ENCODE measurements at regions not wholly inside any gene's neighbourhood (a gene's known extent, or its start where the extent isn't known, plus 50 kb on each side); places are given as distances from the start of the nearest gene placed in this dataset.
"Not testable (repeated sequence)": the region's sequence is repeated elsewhere in the genome, so short reads cannot be mapped to it uniquely, and the experiment has no call there.

DNA sequence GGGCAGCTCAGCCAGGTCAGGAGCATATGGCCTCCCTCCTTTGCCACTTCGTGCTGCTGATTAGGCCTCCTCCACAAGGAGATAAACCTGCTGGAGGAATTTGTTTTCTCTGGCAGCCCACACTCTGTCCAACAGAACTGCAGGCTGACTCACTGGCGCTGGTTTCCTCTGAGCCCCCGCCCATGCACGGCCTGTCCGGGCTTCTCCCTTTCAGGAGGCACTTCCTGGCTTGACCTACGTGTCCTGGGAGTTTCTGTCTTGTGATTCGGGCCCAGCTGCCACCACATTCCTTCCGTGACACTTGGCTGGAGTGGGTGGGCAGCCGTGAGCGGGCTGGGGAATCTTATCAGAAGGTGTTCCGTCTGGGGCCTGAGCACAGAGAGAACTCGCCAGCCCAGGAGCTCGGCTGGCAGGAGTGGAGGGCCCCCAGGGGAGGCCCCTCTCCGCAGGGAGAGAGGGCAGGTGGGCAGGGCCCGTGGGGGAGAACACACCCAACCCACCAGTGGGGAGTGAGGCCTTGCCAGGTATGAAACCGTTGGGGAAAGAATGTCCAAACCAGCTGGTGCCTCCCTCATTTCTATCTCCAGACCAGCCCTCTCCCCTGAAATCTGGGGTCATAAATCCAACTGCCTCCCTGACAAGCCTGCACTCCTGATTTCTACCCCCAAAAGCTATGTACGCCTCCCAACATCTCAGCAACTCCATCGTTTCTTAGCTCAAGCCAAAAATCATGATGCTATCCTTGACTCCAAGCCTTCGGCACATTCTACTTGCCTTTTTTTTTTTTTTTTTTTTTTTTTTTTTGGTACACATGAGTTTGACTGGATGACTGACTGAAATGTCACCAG is 110.6 kb upstream of the MEF2A start:
- DNase-seq (ENCODE audit: low read depth in 4 of 4, low spot score in 2 of 4), result no peak

- no peak for DNase-seq (ENCODE audit: low read depth in 4 of 4, low spot score in 2 of 4)
Observed at GRCh38 chr15:99455789-99456160, 110.0 kb upstream of the MEF2A start.

- no peak for DNase-seq (ENCODE audit: low read depth in 4 of 4, low spot score in 2 of 4)
Observed at GRCh38 chr15:99464137-99464536, 101.6 kb upstream of the MEF2A start.

DNA sequence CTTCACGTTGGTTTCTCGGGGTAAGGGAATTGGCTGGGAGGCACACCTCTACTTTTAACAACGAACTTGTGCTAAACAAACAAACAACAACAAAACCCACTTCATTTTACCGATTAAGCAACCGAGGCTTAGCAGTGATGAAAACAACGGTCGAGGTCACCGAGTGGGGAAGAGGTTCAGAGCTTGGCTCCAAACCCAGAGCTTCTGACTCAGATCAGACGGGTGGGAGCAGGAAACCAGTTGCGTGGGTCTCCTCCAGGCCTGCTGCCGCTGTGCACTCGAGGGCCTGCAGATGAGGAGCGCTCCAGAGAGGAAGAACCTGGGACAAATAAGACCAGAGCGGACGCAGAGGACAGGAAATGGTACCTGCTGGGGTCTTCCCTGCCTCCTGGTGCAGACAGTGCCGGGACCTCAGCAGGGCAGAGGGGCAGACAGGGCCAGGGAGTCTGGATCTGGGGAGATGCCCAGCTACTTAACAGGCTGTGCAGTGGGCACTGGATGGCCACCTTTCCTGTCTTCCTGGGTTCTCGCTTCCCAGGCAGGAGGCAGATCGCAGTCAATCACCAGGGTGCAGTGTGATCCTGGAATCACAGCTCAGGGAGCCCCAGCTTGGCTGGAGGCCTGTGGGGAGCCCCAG is 99.0 kb upstream of the MEF2A start:
- no peak for DNase-seq (ENCODE audit: low read depth in 4 of 4, low spot score in 2 of 4)

DNA sequence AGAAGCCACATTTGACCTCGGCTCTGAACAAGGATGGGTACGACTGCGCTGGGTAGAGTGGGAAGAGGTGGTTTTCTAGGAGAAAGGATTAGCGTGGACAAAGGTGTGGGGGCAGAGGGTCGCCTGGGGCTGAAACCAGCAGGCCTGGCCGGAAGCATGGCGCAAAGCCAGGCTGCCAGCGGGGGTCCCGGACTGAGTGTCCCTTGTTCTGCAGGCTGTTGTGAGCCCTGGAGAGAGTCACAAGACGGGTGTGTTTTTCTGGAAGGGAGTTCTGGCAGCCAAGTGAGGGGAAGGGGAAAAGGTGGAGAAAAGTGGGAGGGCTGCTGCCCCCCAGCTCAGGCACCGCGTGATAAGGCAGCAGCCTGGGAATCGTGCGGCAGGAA is 98.5 kb upstream of the MEF2A start:
- DNase-seq (ENCODE audit: low read depth in 4 of 4, low spot score in 2 of 4), result no peak

GRCh38 chr15:99467853-99468464 is 97.8 kb upstream of the MEF2A start:
- DNase-seq (ENCODE audit: low read depth in 4 of 4, low spot score in 2 of 4), result no peak

GRCh38 chr15:99470204-99470603 is 95.6 kb upstream of the MEF2A start:
- not testable (repeated sequence) for DNase-seq (ENCODE audit: low read depth in 4 of 4, low spot score in 2 of 4)

DNA sequence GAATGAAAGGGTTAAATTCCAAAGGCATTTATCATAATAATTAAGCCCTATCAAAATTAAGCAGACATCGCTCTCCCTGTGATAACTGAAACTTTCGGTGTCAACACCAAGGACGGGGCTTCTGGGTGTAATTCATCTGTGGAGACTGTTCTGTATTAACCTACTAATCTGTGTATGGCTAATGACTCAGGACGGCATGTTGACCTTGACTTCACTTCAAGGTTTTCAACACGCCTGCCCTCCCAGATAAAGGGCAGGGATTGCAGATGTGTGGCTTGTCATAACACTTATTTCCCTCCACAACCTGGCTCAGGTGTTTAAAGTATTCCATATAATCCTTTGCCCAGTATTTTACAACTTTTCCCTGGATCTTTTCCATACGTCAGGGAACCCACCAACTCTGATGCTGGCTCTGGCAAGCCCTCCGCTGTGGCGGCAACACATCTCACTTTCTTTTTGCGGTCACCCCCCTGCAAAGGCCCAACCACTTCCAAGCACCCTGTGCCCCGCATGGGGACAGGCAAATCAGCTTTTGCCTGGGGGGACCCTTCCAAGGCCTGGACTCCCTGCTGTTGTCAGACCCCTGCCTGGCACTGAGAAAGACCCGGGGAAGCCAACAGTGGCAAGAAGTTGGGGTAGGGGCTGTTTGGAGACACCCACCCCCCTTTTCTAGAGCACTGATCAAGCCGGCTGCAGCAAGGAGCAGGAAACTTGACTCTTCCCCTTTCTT is 93.2 kb upstream of the MEF2A start:
- no peak for DNase-seq (ENCODE audit: low read depth in 4 of 4, low spot score in 2 of 4)

DNA sequence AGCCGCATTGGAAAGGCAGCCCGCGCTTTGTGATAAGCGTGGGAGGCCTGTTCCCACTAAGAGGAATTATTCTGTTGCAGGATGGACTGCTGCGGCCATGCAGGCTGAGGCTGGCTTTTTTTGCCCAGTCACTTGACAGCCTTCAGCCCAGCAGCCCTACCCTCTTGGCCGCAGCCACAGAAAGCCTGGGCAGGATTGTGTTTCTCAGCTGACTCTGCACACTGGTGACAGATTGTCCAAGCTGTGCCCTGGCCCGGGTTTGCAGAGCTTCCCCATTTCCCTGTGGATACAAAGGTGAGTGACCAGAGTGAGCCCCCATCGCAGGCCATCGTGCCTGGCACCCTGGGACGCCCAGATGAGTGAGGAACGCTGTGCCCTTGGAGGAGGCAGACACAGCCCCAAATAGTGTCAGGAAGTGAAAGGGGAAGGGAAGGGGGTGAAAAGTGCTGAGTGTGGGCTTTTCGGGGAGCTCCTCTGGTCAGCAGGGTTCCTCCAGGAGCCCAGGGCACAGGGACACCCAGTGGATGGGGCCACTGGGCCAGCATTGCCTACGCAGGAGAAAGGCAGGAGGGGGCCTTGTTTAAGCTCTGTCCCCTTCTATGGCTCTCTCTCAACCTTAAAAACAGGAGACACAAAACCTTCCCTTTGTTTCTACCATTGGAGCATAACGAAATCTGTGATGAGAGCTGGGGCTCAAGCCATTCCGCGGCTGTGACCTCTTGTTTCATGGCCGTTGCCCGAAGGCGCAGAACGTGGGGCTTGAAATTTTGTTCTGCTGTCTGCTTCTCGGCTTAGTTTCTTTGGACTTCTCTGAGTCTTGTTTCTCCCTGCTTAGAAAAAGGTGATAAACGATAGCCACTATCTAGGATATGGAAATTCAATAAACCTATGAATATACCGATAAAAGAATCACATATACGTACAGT is 91.5 kb upstream of the MEF2A start:
- no peak for DNase-seq (ENCODE audit: low read depth in 4 of 4, low spot score in 2 of 4)

- DNase-seq (ENCODE audit: low read depth in 4 of 4, low spot score in 2 of 4), result no peak
Observed at GRCh38 chr15:99474909-99475753, 90.7 kb upstream of the MEF2A start.

GRCh38 chr15:99475754-99476412 is 89.9 kb upstream of the MEF2A start:
- no peak for DNase-seq (ENCODE audit: low read depth in 4 of 4, low spot score in 2 of 4)

DNA sequence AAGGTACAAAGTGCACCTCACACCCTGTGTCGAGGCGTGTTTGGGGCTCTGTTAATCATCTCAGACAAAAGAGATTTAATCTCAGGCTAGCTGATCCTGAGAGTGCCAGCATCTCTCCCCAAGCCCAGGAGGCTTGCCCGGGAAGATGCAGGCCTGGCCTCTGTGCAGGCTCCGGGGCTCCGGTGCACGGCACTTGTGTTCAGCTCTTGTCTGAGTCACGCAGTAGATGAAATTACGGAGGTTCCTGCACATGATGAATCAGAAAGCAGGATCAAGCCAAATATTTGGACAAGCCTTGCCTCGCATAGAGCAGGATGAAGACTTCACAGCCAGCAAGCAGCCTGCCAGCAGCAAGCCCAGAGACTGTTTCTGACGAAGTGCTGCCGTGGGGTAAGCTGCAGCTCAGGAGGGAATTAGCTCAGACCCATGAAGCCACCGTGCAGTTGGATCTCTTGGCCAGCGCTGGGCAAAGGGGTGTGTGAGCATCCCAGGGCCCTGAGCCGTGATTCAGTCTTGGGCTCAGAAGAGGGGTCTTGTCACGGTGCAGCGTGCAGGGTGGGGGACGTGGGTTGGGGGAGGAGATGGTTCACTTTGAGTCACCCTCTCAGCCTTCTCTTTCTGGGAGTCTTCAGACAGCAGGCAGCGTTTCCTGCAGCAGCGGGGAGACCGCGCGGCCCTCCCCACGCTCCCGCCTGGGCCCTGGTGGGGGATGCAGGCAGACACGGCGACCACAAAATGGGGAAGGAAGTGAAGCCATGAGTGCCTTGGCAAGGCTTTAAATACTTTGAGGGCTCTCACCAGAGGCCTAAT is 89.2 kb upstream of the MEF2A start:
- no peak for DNase-seq (ENCODE audit: low read depth in 4 of 4, low spot score in 2 of 4)

DNA sequence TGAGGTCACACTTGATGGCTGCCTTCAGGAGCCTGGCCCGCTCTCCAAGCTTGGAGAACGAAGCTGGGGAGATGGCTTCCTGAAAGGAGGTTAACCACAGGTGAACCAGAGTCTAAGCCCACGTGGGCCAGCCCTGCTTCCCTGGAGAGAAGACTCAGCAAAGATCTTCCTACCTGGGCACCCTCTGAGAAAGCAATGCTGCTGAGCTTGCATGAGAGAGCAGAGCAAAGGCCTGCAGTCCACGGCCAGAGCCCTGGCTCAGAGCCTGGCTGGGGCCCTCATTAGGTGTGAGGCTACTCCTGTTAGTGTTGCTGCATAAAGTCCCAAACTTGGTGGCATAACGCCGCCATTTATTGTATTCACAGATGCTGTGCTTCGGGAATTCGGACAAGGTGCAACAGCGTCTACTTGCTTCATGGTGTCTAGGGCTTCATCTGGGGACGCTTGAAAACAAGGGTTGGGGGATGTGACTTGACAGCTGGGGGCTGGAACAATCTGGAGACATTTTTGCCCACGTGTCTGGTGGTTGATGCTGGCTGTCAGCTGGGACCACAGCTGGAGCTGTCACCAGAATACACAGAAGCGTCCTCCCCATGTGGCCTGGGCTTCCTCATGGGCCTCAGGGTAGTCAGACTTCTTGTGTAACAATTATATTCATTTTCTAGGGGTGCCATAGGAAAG is 87.9 kb upstream of the MEF2A start:
- no peak for DNase-seq (ENCODE audit: low read depth in 4 of 4, low spot score in 2 of 4)

GRCh38 chr15:99478977-99479376 is 86.8 kb upstream of the MEF2A start:
- no peak for DNase-seq (ENCODE audit: low read depth in 4 of 4, low spot score in 2 of 4)

DNA sequence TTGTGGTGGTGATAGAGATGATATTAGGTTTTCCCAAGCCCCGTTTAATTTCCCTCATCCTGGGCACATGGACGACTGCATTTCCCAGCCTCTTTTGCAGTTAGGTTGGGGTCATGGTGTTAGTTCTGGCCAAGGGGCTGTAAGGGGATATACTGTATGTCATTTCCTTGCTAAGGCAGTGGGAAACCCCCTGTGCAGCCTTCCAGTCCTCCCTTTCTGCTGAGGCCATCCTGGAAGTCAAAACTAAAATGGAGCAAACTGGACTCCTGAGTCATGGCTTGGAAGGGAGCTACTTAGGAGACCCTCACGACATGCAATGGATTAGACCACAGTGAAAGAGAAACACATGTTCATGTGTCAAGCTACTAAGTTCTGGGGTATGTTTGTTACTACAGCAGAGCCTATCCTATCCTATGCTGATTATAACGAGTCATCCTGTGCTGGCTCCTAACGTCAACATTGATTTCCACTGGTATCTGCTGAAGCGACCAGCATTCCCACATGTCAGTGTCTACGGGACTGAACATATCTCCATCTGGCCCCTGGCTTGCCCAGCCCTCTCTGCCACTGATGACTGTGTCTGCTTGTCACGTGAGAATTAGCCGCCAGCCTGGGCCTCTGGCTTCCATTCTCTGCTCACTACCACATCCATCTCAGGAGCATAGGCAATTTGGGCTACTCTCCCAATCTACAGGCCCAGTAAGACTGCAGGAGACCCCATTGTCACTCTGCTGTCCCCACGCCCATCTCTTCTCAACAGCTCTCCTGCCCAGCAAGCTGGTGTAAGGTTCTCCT is 85.6 kb upstream of the MEF2A start:
- DNase-seq (ENCODE audit: low read depth in 4 of 4, low spot score in 2 of 4), result no peak

DNA sequence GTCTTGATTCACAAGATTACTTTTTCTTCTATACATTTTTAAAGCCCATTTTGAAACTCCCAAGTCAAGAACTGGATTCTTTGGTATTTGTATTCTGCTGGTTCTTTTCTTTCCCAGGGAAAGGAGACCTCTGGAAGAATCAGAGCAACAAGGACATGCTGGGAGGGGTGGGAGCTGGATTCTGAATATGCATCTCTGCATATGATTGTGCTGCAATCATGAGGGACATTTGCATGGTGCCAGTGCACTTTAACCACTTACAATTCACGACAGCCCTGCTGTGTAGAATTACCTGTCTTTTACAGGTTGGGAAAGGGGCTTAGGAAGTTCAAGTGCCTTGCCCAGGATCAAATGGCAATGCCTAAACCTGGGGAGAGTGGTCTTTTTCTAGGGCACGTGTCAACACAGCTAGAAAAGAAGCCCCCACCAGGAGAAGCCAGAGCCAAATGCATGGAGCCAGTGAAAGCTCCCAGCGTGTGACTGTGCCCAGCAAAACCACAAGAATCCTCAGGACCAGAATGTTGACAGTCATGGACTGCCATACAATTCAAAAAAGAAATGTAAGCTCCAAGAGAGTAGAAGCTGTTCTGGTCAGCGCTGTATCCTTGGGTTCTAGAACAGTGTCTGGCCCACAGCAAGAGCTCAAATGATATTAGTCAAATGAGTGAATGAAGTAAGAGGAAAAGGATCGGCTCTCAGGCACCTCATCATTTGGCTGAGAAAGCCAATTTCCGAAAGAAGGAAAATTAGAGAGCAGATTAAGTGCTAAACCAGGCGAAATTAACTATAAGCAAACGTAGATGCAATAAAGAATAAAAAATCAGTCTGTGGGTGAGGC is 84.5 kb upstream of the MEF2A start:
- no peak for DNase-seq (ENCODE audit: low read depth in 4 of 4, low spot score in 2 of 4)
